ENCODE measurements at regions not wholly inside any gene's neighbourhood (a gene's known extent, or its start where the extent isn't known, plus 50 kb on each side); places are given as distances from the start of the nearest gene placed in this dataset.
"Not testable (repeated sequence)": the region's sequence is repeated elsewhere in the genome, so short reads cannot be mapped to it uniquely, and the experiment has no call there.

- intact Hi-C loops (cut with DNase I), result no loop called here
- DNase-seq (ENCODE audit: low spot score), result no peak
Measured at GRCh38 chr3:66863205-66864111, 134.6 kb upstream of the KBTBD8 start.

- no peak for DNase-seq (ENCODE audit: low spot score)
- intact Hi-C loops (cut with DNase I), result no loop called here
Measured at GRCh38 chr3:66884659-66885058, 113.4 kb upstream of the KBTBD8 start.

- intact Hi-C loops (cut with DNase I), result no loop called here
- no peak for DNase-seq (ENCODE audit: low spot score)
Measured at GRCh38 chr3:66885326-66886000, 112.6 kb upstream of the KBTBD8 start.

- intact Hi-C loops (cut with DNase I), result no loop called here
- DNase-seq (ENCODE audit: low spot score), result no peak
Measured at GRCh38 chr3:66889750-66890494, 108.2 kb upstream of the KBTBD8 start.

DNA sequence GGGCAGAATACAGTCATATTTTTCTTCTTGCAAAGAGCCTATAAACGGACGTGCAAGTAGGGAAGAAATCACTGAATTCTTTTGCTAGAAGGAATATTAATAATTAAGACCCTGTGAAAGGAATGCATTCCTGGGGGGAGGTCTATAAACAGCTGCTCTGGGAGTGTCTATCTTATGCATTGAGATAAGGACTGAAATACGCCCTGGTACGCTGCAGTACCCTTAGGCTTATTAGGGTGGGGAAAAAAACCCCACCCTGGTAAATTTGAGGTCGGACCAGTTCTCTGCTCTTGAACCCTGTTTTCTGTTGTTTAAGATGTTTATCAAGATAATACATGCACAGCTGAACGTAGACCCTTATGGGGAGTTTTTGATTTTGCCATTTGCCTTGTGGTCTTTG lies 100.0 kb upstream of the KBTBD8 start:
- intact Hi-C loops (cut with DNase I), result no loop called here
- no peak for DNase-seq (ENCODE audit: low spot score)

- no peak for DNase-seq (ENCODE audit: low spot score)
- intact Hi-C loops (cut with DNase I), result no loop called here
Measured at GRCh38 chr3:66904336-66904735, 93.8 kb upstream of the KBTBD8 start.

DNA sequence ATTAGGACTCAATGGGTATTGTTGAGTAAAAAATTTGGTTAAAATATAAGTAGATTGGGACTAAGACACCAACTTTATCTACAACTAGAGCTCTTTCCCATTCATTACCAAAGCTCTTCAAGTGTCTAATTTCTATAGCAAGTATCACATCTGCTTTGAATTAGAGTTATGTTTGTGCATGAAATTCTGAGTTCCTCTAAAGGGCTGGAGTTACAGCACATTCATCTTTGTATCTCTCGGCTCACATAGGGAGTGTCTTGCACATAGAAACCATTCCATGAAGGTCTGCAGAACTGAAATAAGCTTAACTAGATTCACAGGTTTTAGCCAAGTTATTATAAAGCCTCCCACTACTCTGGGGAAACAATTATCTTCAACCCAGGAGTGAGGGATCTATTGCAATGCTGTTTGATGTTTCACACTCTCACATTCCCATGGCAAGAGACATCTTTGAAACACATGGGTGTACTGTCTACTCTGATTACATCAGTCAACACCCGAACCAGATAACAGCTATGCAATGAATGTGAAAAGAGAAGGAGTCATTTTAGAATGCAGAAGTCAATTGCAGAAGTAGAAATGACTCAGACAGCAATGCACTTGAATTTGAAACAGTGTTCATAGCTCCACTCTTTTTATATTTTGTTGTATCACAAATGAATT lies 93.1 kb upstream of the KBTBD8 start:
- intact Hi-C loops (cut with DNase I), result no loop called here
- DNase-seq (ENCODE audit: low spot score), result no peak

GRCh38 chr3:66907136-66907535 lies 91.0 kb upstream of the KBTBD8 start:
- intact Hi-C loops (cut with DNase I), result no loop called here

GRCh38 chr3:66910266-66911055 lies 87.6 kb upstream of the KBTBD8 start:
- DNase-seq (ENCODE audit: low spot score), result no peak
- intact Hi-C loops (cut with DNase I), result no loop called here

More at GRCh38 chr3:66907136-66907535, 91.0 kb upstream of the KBTBD8 start:
- DNase-seq (ENCODE audit: low spot score), result no peak

DNA sequence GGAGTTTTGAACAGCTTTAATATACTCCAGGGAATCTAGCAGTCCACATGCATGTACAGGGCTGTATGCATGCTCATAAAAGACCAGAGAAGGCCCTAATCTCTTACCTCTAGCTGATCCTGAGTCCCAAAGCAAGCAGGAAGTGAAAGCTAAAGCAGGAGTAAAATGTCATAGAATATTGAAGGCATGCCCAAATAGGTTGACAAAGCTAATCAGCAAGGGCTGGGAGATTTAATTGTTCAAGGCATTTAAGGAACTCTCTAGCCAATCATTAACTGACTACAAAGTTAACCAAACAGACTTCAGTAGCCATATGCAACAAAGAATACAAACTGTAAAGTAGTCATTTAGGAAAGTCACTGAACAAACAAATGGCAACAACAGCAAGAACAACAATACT lies 85.8 kb upstream of the KBTBD8 start:
- DNase-seq (ENCODE audit: low spot score), result no peak
- intact Hi-C loops (cut with DNase I), result no loop called here

DNA sequence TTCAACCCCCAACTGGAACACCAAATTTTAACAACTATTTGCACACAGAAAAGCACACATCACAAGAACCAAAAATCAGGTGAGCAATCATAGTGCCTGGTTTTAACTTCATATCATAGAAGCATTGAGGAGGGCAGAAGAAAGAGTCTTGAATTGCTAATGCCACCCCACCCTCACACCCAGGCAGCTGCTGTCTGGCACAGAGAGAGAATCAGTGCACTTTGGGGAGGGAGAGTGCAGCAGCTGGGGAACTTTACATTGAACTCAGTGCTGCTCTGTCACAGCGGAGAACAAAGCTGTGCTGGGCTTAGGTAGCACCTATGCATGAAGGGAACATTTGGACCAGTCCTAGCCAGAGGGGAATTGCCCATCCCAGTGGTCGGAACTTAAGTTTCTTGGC lies 76.0 kb upstream of the KBTBD8 start:
- intact Hi-C loops (cut with DNase I), result no loop called here
- no peak for DNase-seq (ENCODE audit: low spot score)

- no peak for DNase-seq (ENCODE audit: low spot score)
- intact Hi-C loops (cut with DNase I), result no loop called here
Measured at GRCh38 chr3:66923969-66924368, 74.1 kb upstream of the KBTBD8 start.

DNA sequence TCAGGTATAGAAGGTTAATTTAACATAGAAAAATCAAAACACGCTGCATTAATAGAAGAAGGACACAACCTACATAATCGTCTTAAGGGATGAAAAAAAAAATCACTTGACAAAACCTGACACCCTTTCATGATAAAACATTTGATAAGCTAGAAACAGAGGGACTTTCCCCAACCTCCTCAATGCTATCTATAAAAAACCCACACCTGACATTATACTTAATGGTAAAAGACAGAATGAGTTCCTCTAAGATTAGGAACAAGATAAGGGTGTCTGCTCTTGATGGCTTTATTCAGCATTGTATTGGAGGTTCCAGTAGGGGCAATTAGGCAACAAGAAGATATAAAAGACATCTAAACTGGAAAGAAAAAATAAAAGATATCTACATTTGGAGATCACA lies 69.9 kb upstream of the KBTBD8 start:
- no peak for DNase-seq (ENCODE audit: low spot score)
- intact Hi-C loops (cut with DNase I), result no loop called here

GRCh38 chr3:66931291-66931690 lies 66.8 kb upstream of the KBTBD8 start:
- intact Hi-C loops (cut with DNase I), result no loop called here
- DNase-seq (ENCODE audit: low spot score), result no peak

- intact Hi-C loops (cut with DNase I), result no loop called here
- no peak for DNase-seq (ENCODE audit: low spot score)
Measured at GRCh38 chr3:66931699-66932098, 66.4 kb upstream of the KBTBD8 start.

DNA sequence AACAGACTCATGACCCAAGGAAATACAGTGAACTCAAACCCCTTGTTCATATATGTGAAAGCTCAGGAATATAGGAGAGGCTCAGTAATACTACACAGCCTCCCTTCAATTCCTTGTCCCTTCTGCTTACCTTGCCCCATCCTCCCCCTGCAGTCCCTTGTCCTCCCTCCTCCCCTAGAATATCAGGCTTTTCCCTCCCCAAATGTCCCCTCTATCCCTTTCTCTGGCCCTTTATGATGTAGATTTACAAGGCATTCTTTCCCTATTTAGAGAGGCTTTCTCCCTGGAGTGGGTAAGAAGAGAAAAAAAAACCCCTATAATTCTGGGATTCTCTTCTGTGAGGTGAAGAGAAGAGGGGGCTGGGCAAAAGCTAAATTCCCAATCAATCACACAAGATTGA lies 64.9 kb upstream of the KBTBD8 start:
- DNase-seq (ENCODE audit: low spot score), result no peak
- intact Hi-C loops (cut with DNase I), result no loop called here

- intact Hi-C loops (cut with DNase I), result no loop called here
- DNase-seq (ENCODE audit: low spot score), result no peak
Measured at GRCh38 chr3:66934041-66934440, 64.1 kb upstream of the KBTBD8 start.

GRCh38 chr3:66934725-66935124 lies 63.4 kb upstream of the KBTBD8 start:
- no peak for DNase-seq (ENCODE audit: low spot score)
- intact Hi-C loops (cut with DNase I), result no loop called here

- DNase-seq (ENCODE audit: low spot score); intact Hi-C loops (cut with DNase I): not testable (repeated sequence)
Measured at GRCh38 chr3:66937041-66937440, 61.1 kb upstream of the KBTBD8 start.

Measured in posterior vena cava (tissue), 2 donors.